A673 (cell line): ENCODE measurements at regions not wholly inside any gene's neighbourhood (a gene's known extent, or its start where the extent isn't known, plus 50 kb on each side); places are given as distances from the start of the nearest gene placed in this dataset.

ENCODE experiments used
- BruUV-seq: library from RNA; stranded (reverse); fragments of 400-500 nt; replicated peaks from 2 replicates; lab custom pipeline; 2021; lab: Mats Ljungman, UMichigan
- CTCF ChIA-PET: fragments of 300-600 bp; sonication (Branson Sonifier 250); formaldehyde crosslinking; loops from one replicate; lab custom pipeline; 2022; ENCODE audit warnings: antibody characterized with exemption; lab: Charles Lee
- POLR2A ChIA-PET: fragments of 300-600 bp; sonication (Branson Sonifier 250); formaldehyde crosslinking; loops from one replicate; lab custom pipeline; 2022; ENCODE audit warnings: antibody characterized with exemption; ENCODE audit not compliant: low non-redundant PET; lab: Charles Lee
- DNase-seq: peaks from one replicate; pipeline ENCODE4 v3.0.0-alpha.2; 2015; ENCODE audit warnings: low spot score
- H3K27ac ChIP-seq: fragments of 200-600 bp; sonication (generic); 2 replicates; pipeline ENCODE4 v1.5.1; 2016; ENCODE audit warnings: mixed run types, low read depth, mild to moderate bottlenecking, mixed read lengths, antibody characterized with exemption, low read length; ENCODE audit not compliant: poor library complexity, severe bottlenecking
- H3K27me3 ChIP-seq: fragments of 200-600 bp; sonication (generic); replicated peaks from 2 replicates; pipeline ENCODE4 v1.6.1; 2017; ENCODE audit warnings: mixed run types, low read depth, mild to moderate bottlenecking, mixed read lengths, antibody characterized with exemption, low read length; ENCODE audit not compliant: insufficient read depth, poor library complexity
- H3K36me3 ChIP-seq: fragments of 200-600 bp; sonication (generic); 2 replicates; pipeline ENCODE4 v1.6.1; 2016; ENCODE audit warnings: mixed run types, mild to moderate bottlenecking, mixed read lengths, antibody characterized with exemption, low read length; ENCODE audit not compliant: insufficient read depth, poor library complexity, severe bottlenecking
- H3K4me1 ChIP-seq: fragments of 200-600 bp; sonication (generic); 2 replicates; pipeline ENCODE4 v1.6.1; 2017; ENCODE audit warnings: mixed run types, mild to moderate bottlenecking, mixed read lengths, antibody characterized with exemption, low read length; ENCODE audit not compliant: insufficient read depth, poor library complexity, severe bottlenecking
- H3K4me3 ChIP-seq: fragments of 200-600 bp; sonication (generic); 2 replicates; pipeline ENCODE4 v1.5.1; 2016; ENCODE audit warnings: low read depth, mixed run types, mild to moderate bottlenecking, mixed read lengths, low read length; ENCODE audit not compliant: poor library complexity, severe bottlenecking
- H3K9me3 ChIP-seq: fragments of 200-600 bp; sonication (generic); 2 replicates; pipeline ENCODE4 v1.6.1; 2016; ENCODE audit warnings: mixed run types, low read depth, mild to moderate bottlenecking, mixed read lengths, antibody characterized with exemption, low read length; ENCODE audit not compliant: poor library complexity, severe bottlenecking
- EZH2 ChIP-seq: fragments of 200-600 bp; sonication (generic); IDR thresholded peaks from 2 replicates; pipeline ENCODE4 v1.6.1; 2017; ENCODE audit warnings: borderline replicate concordance, low read depth, mild to moderate bottlenecking, mixed read lengths, antibody characterized with exemption, low read length; ENCODE audit not compliant: poor library complexity, severe bottlenecking
- intact Hi-C: fragments of 100-400 bp; cut with micrococcal nuclease; formaldehyde crosslinking; loops from one replicate; pipeline ENCODE4 v1.10.0; 2022; ENCODE audit not compliant: unreplicated experiment
- TF ChIP-seq, protein P1 (sequence below): fragments of 300-800, 200-600 bp; sonication (generic); conservative IDR thresholded peaks from 2 replicates; pipeline ENCODE4 v1.5.1; 2017; ENCODE audit warnings: low read depth, mild to moderate bottlenecking, antibody characterized with exemption, low read length, moderate library complexity, mixed read lengths

DNA sequence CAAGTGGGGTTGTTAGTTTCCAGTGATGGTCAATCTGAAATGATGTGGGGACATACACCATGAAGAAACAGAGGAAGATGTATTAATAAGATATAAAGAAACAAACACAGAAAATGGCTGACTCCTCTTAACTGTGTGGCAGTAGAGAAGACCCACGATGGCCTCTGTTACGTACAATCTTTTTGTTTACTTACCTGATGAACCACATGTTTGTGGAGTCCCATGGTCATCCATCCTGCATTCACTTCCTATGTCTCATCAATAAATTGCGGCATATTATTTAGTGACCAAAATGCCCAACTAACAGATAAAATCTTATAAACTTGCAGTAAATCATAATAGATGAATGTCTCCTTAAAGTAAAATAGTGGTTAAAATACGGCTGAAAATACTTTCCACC, 740.1 kb upstream of the LINC00305 start:
- CTCF ChIA-PET, result no interaction called here
- no TSS peak for BruUV-seq
- Histone ChIP-seq H3K9me3 (no peaks in the 10 kb centered on the region), H3K27ac (no peak overlapping the region), H3K4me3 (no peak overlapping the region), H3K4me1 (peaks cover 5% of the 10 kb centered on the region), H3K27me3 (no peaks in the 10 kb centered on the region), H3K36me3 (no peaks in the 10 kb centered on the region)
- TF ChIP-seq, protein P1, sequence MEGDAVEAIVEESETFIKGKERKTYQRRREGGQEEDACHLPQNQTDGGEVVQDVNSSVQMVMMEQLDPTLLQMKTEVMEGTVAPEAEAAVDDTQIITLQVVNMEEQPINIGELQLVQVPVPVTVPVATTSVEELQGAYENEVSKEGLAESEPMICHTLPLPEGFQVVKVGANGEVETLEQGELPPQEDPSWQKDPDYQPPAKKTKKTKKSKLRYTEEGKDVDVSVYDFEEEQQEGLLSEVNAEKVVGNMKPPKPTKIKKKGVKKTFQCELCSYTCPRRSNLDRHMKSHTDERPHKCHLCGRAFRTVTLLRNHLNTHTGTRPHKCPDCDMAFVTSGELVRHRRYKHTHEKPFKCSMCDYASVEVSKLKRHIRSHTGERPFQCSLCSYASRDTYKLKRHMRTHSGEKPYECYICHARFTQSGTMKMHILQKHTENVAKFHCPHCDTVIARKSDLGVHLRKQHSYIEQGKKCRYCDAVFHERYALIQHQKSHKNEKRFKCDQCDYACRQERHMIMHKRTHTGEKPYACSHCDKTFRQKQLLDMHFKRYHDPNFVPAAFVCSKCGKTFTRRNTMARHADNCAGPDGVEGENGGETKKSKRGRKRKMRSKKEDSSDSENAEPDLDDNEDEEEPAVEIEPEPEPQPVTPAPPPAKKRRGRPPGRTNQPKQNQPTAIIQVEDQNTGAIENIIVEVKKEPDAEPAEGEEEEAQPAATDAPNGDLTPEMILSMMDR, result no peak
- no peak for TF ChIP-seq EZH2
- no peak for DNase-seq
- POLR2A ChIA-PET, result no interaction called here
- intact Hi-C loops, result no loop called here

DNA sequence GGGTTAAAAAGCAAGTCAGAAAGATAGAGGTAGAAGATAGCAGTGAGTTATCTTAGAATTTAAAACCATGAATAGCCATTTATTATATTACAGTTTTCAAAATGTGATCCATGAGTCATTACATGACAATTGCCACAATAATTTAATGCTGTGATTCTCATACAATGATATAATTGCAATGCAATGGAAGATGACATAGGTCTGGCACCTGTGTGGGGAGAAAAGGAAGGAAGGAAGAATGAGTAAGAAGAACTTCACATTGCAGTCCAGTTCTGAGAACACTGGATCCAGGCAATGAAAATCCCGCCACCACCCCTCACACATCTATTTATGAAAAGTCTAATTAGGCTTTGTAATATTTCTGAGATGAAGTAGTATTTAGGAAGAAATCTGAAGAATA, 738.1 kb upstream of the LINC00305 start:
- BruUV-seq, result no TSS peak
- no peak for TF ChIP-seq EZH2
- TF ChIP-seq, protein P1, result no peak
- Histone ChIP-seq H3K9me3 (no peaks in the 10 kb centered on the region), H3K36me3 (no peaks in the 10 kb centered on the region), H3K4me3 (no peak overlapping the region), H3K27me3 (no peaks in the 10 kb centered on the region), H3K27ac (no peak overlapping the region), H3K4me1 (peaks cover 5% of the 10 kb centered on the region)
- ChIA-PET CTCF (no interaction called here), POLR2A (no interaction called here)
- intact Hi-C loops, result no loop called here
- no peak for DNase-seq

DNA sequence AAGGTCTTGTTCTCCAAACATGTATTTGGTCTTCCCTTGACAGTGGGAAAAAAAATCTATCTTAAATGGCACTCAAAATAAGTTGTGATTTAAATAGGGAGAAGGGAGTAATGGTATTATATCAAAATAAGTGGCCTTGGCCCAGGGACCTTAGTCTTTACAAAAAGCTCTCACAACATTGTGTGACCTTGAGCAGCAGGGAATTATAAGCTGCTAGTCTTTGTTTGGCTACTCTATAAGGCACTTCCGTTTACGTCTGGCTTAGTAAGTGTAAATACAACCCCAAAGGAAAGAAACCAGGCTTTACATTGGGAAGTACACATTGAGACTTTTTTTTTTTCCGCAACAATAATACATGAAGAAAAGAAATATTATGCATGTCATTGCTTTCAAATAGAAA, 734.0 kb upstream of the LINC00305 start:
- no TSS peak for BruUV-seq
- ChIA-PET POLR2A (no interaction called here), CTCF (no interaction called here)
- Histone ChIP-seq H3K4me3 (no peak overlapping the region), H3K36me3 (no peaks in the 10 kb centered on the region), H3K4me1 (no peaks in the 10 kb centered on the region), H3K27me3 (no peaks in the 10 kb centered on the region), H3K9me3 (no peaks in the 10 kb centered on the region), H3K27ac (no peak overlapping the region)
- TF ChIP-seq, protein P1, result no peak
- no peak for TF ChIP-seq EZH2
- DNase-seq, result no peak
- intact Hi-C loops, result no loop called here
